B cell (primary cell): ENCODE measurements at regions not wholly inside any gene's neighbourhood (a gene's known extent, or its start where the extent isn't known, plus 50 kb on each side); places are given as distances from the start of the nearest gene placed in this dataset.

Source experiments
- EZH2 ChIP-seq: IDR thresholded peaks from 2 replicates; pipeline ENCODE4 v1.6.1; 2012; ENCODE audit warnings: borderline replicate concordance, low read depth, mild to moderate bottlenecking, moderate library complexity, low read length; ENCODE audit not compliant: insufficient read depth, poor library complexity, severe bottlenecking
- TF ChIP-seq, protein P1 (sequence below): fragments of 200-600 bp; IDR thresholded peaks from one replicate; pipeline ENCODE4 v1.8.0; 2022; ENCODE audit warnings: antibody characterized with exemption, mild to moderate bottlenecking

DNA sequence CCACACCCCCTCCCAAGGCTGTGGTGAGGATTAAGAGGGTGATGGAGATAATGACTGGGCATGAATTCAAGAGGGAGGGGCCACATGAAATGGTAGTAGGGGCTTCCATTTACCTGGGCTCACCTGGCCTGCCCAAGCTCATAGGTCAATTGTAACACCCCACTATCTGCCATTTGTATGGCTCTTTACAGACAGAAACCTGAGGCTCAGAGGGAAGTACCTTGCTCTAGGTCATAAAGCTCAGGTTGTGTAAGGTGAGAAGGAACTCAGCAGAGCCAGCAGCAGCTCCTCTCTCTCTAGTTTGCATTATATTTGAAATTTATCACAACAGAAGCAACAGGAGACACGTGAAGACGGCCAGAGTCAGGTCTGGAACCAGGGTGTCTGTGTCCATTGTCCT, 133.4 kb upstream of the ALDH1B1 start:
- TF ChIP-seq, protein P1, sequence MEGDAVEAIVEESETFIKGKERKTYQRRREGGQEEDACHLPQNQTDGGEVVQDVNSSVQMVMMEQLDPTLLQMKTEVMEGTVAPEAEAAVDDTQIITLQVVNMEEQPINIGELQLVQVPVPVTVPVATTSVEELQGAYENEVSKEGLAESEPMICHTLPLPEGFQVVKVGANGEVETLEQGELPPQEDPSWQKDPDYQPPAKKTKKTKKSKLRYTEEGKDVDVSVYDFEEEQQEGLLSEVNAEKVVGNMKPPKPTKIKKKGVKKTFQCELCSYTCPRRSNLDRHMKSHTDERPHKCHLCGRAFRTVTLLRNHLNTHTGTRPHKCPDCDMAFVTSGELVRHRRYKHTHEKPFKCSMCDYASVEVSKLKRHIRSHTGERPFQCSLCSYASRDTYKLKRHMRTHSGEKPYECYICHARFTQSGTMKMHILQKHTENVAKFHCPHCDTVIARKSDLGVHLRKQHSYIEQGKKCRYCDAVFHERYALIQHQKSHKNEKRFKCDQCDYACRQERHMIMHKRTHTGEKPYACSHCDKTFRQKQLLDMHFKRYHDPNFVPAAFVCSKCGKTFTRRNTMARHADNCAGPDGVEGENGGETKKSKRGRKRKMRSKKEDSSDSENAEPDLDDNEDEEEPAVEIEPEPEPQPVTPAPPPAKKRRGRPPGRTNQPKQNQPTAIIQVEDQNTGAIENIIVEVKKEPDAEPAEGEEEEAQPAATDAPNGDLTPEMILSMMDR, result no peak
- TF ChIP-seq EZH2, result no peak
